CD4-positive, alpha-beta memory T cell (primary cell): ENCODE measurements at regions not wholly inside any gene's neighbourhood (a gene's known extent, or its start where the extent isn't known, plus 50 kb on each side); places are given as distances from the start of the nearest gene placed in this dataset.

ENCODE experiments used
- CTCF ChIA-PET: fragments of 350-600 bp; sonication (Branson Sonifier 250); formaldehyde crosslinking; loops from one replicate; lab custom pipeline; 2021; ENCODE audit warnings: inconsistent platforms; ENCODE audit not compliant: partially characterized antibody; lab: Charles Lee
- POLR2A ChIA-PET: fragments of 350-600 bp; sonication (Branson Sonifier 250); formaldehyde crosslinking; loops from one replicate; lab custom pipeline; 2021; ENCODE audit not compliant: partially characterized antibody; lab: Charles Lee
- DNase-seq, 5 donors: peaks; one replicate each; pipeline versions ENCODE4 v3.0.0 to v3.0.0-alpha.2; 2020 to 2022; ENCODE audit warnings: mixed read lengths in 1 of 5
- H3K27ac ChIP-seq: one replicate; pipeline ENCODE4 v1.7.0; 2013; ENCODE audit warnings: low read depth, low read length
- H3K27me3 ChIP-seq: 2 replicates; pipeline ENCODE4 v1.7.0; 2013; ENCODE audit warnings: mild to moderate bottlenecking, low read length, moderate library complexity; ENCODE audit not compliant: insufficient read depth
- H3K36me3 ChIP-seq: 2 replicates; pipeline ENCODE4 v1.7.0; 2013; ENCODE audit warnings: mild to moderate bottlenecking, low read length, moderate library complexity; ENCODE audit not compliant: insufficient read depth
- H3K4me1 ChIP-seq: 2 replicates; pipeline ENCODE4 v1.7.0; 2013; ENCODE audit warnings: mild to moderate bottlenecking, low read length, moderate library complexity; ENCODE audit not compliant: insufficient read depth
- H3K4me3 ChIP-seq, 2 donors: one replicate each; pipeline ENCODE4 v1.7.0; 2013; ENCODE audit warnings: low read length in 2 of 2, mild to moderate bottlenecking in 1 of 2
- H3K9me3 ChIP-seq, 2 donors: one replicate each; pipeline ENCODE4 v1.7.0; 2013; ENCODE audit warnings: low read length in 2 of 2, control low read depth in 1 of 2; ENCODE audit not compliant: control insufficient read depth in 1 of 2
- H3K27ac Mint-ChIP-seq, 7 donors: one replicate each; pipeline ENCODE4 v1.8.0; 2020 to 2021; ENCODE audit warnings: mixed read lengths in 7 of 7, mild to moderate bottlenecking in 6 of 7, inconsistent platforms in 3 of 7, moderate library complexity in 3 of 7
- H3K27me3 Mint-ChIP-seq, 2 donors: one replicate each; pipeline ENCODE4 v1.8.0; 2020 to 2021; ENCODE audit warnings: mixed read lengths in 2 of 2
- H3K36me3 Mint-ChIP-seq, 2 donors: one replicate each; pipeline ENCODE4 v1.8.0; 2020 to 2021; ENCODE audit warnings: mixed read lengths in 2 of 2, inconsistent platforms in 1 of 2, mild to moderate bottlenecking in 1 of 2
- H3K4me1 Mint-ChIP-seq, 4 donors: one replicate each; pipeline ENCODE4 v1.8.0; 2020 to 2021; ENCODE audit warnings: mixed read lengths in 4 of 4, mild to moderate bottlenecking in 1 of 4
- H3K4me3 Mint-ChIP-seq, 8 donors: one replicate each; pipeline ENCODE4 v1.8.0; 2020 to 2021; ENCODE audit warnings: mixed read lengths in 8 of 8, mild to moderate bottlenecking in 7 of 8, moderate library complexity in 6 of 8, inconsistent platforms in 3 of 8
- H3K9me3 Mint-ChIP-seq, 8 donors: one replicate each; pipeline ENCODE4 v1.8.0; 2020 to 2021; ENCODE audit warnings: mixed read lengths in 8 of 8, mild to moderate bottlenecking in 5 of 8, inconsistent platforms in 3 of 8, moderate library complexity in 1 of 8
- intact Hi-C: fragments of 100-400 bp; cut with micrococcal nuclease; formaldehyde crosslinking; loops from one replicate; pipeline ENCODE4 v1.15.1; 2023

- Histone ChIP-seq H3K36me3 (no peaks in the 10 kb centered on the region), H3K27me3 (no peaks in the 10 kb centered on the region), H3K4me1 (no peaks in the 10 kb centered on the region), H3K9me3 (no peaks in the 10 kb centered on the region), H3K4me3 (no peak overlapping the region), H3K27ac (no peak overlapping the region)
- ChIA-PET POLR2A (no interaction called here), CTCF (no interaction called here)
- intact Hi-C loops = no loop called here
- Mint-ChIP-seq H3K4me1 (no peaks in the 10 kb centered on the region), H3K36me3 (no peaks in the 10 kb centered on the region), H3K27me3 (no peaks in the 10 kb centered on the region), H3K27ac (no peak overlapping the region), H3K9me3 (peaks cover 0 to 8% (median 4%) of the 10 kb centered on the region in 8 donors), H3K4me3 (no peak overlapping the region)
- DNase-seq = no peak
Observed at GRCh38 chr13:86409466-86410241, 610.4 kb upstream of the SLITRK6 start.

GRCh38 chr13:86425170-86425815, 626.1 kb upstream of the SLITRK6 start:
- Histone ChIP-seq H3K27me3 (no peaks in the 10 kb centered on the region), H3K4me3 (no peak overlapping the region), H3K4me1 (no peaks in the 10 kb centered on the region), H3K36me3 (no peaks in the 10 kb centered on the region), H3K27ac (no peak overlapping the region), H3K9me3 (no peaks in the 10 kb centered on the region)
- DNase-seq = no peak
- H3K27me3 Mint-ChIP-seq = no peaks in the 10 kb centered on the region
- CTCF ChIA-PET = interaction anchor here (0.7 kb wide), 1 partner anchor 853 kb away, joined by 3 read pairs; no protein-coding TSS in a partner anchor
- POLR2A ChIA-PET = no interaction called here
- no peak overlapping the region for H3K27ac Mint-ChIP-seq
- H3K4me1 Mint-ChIP-seq = no peaks in the 10 kb centered on the region
- intact Hi-C loops = no loop called here
- H3K9me3 Mint-ChIP-seq = peaks cover 0 to 22% (median 10%) of the 10 kb centered on the region in 8 donors
- H3K4me3 Mint-ChIP-seq = no peak overlapping the region
- no peaks in the 10 kb centered on the region for H3K36me3 Mint-ChIP-seq

- POLR2A ChIA-PET = no interaction called here
Observed at GRCh38 chr13:86426437-86426836, 627.2 kb upstream of the SLITRK6 start.

DNA sequence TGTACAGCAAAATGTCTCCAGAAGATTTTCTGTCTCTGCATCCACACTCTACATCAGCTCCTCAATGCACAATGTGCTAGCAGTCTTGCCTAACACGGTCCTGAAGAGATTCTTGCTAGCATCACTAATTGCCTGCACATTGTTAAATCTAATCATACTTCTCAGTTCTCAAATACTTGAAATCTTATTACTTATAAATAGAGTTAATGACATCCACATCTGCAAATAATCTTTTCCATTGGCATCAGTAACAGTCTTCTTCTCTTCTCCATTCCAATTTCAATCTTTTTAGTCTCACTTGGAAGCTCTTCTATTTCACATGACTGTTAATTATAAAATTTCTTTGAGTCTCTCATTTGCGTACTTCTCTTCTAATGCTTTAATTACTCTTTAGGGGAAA, 630.5 kb upstream of the SLITRK6 start:
- Histone ChIP-seq H3K27ac (no peak overlapping the region), H3K27me3 (no peaks in the 10 kb centered on the region), H3K4me3 (no peak overlapping the region), H3K36me3 (no peaks in the 10 kb centered on the region), H3K9me3 (peaks cover 0 to 5% of the 10 kb centered on the region in 2 donors), H3K4me1 (no peaks in the 10 kb centered on the region)
- Mint-ChIP-seq H3K27ac (no peak overlapping the region), H3K36me3 (no peaks in the 10 kb centered on the region), H3K9me3 (peaks cover 0 to 18% (median 11%) of the 10 kb centered on the region in 8 donors), H3K27me3 (no peaks in the 10 kb centered on the region), H3K4me3 (no peak overlapping the region), H3K4me1 (no peaks in the 10 kb centered on the region)
- ChIA-PET CTCF (no interaction called here), POLR2A (no interaction called here)
- DNase-seq = no peak
- intact Hi-C loops = no loop called here

More at GRCh38 chr13:86426437-86426836, 627.2 kb upstream of the SLITRK6 start:
- Histone ChIP-seq H3K4me1 (no peaks in the 10 kb centered on the region), H3K9me3 (no peaks in the 10 kb centered on the region), H3K36me3 (no peaks in the 10 kb centered on the region), H3K4me3 (no peak overlapping the region), H3K27me3 (no peaks in the 10 kb centered on the region), H3K27ac (no peak overlapping the region)
- H3K9me3 Mint-ChIP-seq = peaks cover 0 to 14% (median 8%) of the 10 kb centered on the region in 8 donors
- intact Hi-C loops = no loop called here
- no peaks in the 10 kb centered on the region for H3K36me3 Mint-ChIP-seq
- H3K27me3 Mint-ChIP-seq = no peaks in the 10 kb centered on the region
- no peak for DNase-seq
- H3K4me3 Mint-ChIP-seq = no peak overlapping the region
- no peaks in the 10 kb centered on the region for H3K4me1 Mint-ChIP-seq
- no peak overlapping the region for H3K27ac Mint-ChIP-seq
- CTCF ChIA-PET = no interaction called here

DNA sequence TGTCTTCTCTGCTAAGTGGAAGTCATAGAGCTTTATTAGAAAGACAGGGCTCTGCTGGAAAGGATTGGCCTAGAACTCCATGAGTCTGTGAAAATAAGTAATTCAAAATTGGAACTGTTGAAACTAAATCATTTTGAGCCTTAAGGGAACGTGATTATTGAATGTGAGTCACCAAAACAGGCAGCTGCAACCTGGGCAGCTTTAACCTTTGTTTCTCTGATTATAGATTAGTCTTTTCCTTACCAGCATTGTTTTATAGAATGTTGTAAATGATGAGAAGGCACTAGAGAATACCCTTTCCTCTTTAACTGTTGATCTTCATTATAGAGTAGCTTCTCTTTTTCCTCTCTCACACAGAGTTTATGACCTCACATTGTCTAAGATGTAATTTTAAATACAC, 638.8 kb upstream of the SLITRK6 start:
- Histone ChIP-seq H3K36me3 (no peaks in the 10 kb centered on the region), H3K27me3 (no peaks in the 10 kb centered on the region), H3K4me1 (no peaks in the 10 kb centered on the region), H3K9me3 (peaks cover 0 to 6% of the 10 kb centered on the region in 2 donors), H3K4me3 (no peak overlapping the region), H3K27ac (no peak overlapping the region)
- Mint-ChIP-seq H3K36me3 (no peaks in the 10 kb centered on the region), H3K4me3 (no peak overlapping the region), H3K9me3 (peaks cover 0 to 16% (median 9%) of the 10 kb centered on the region in 8 donors), H3K4me1 (no peaks in the 10 kb centered on the region), H3K27me3 (no peaks in the 10 kb centered on the region), H3K27ac (no peak overlapping the region)
- intact Hi-C loops = no loop called here
- DNase-seq = no peak
- POLR2A ChIA-PET = no interaction called here
- CTCF ChIA-PET = no interaction called here

DNA sequence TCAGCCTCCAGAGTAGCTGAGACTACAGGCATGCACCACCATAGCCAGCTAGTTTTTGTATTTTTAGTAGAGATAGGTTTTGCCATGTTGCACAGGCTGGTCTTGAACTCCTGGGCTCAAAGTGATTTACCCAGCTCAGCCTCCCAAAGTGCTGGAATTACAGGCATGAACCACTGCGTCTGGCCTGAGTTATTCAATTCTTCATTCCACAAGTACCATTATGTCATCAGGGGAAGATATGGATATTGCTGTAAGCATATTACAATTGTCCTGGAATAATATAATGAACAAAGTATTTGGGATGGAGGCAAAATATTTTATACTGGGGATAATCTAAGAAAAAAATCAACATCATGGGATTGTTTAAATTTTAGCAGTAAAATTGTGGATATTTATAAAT, 646.0 kb upstream of the SLITRK6 start:
- H3K4me3 Mint-ChIP-seq = no peak overlapping the region
- no peak overlapping the region for H3K4me3 ChIP-seq
- CTCF ChIA-PET = no interaction called here
- peaks cover 1 to 16% (median 6%) of the 10 kb centered on the region in 8 donors for H3K9me3 Mint-ChIP-seq
- H3K4me1 ChIP-seq = no peaks in the 10 kb centered on the region
- no peaks in the 10 kb centered on the region for H3K4me1 Mint-ChIP-seq
- no peaks in the 10 kb centered on the region for H3K27me3 Mint-ChIP-seq
- POLR2A ChIA-PET = no interaction called here
- intact Hi-C loops = no loop called here
- H3K36me3 Mint-ChIP-seq = no peaks in the 10 kb centered on the region
- H3K9me3 ChIP-seq = no peaks in the 10 kb centered on the region
- DNase-seq = no peak
- H3K27me3 ChIP-seq = no peaks in the 10 kb centered on the region
- no peak overlapping the region for H3K27ac Mint-ChIP-seq
- H3K27ac ChIP-seq = no peak overlapping the region
- no peaks in the 10 kb centered on the region for H3K36me3 ChIP-seq

- no peak overlapping the region for H3K4me3 ChIP-seq
- peaks cover 1 to 16% (median 6%) of the 10 kb centered on the region in 8 donors for H3K9me3 Mint-ChIP-seq
- no peak for DNase-seq
- no peaks in the 10 kb centered on the region for H3K4me1 Mint-ChIP-seq
- no peaks in the 10 kb centered on the region for H3K4me1 ChIP-seq
- intact Hi-C loops = no loop called here
- no peak overlapping the region for H3K4me3 Mint-ChIP-seq
- no peaks in the 10 kb centered on the region for H3K36me3 ChIP-seq
- ChIA-PET CTCF (no interaction called here), POLR2A (no interaction called here)
- no peak overlapping the region for H3K27ac Mint-ChIP-seq
- H3K36me3 Mint-ChIP-seq = no peaks in the 10 kb centered on the region
- no peaks in the 10 kb centered on the region for H3K9me3 ChIP-seq
- no peak overlapping the region for H3K27ac ChIP-seq
- H3K27me3 ChIP-seq = no peaks in the 10 kb centered on the region
- no peaks in the 10 kb centered on the region for H3K27me3 Mint-ChIP-seq
Observed at GRCh38 chr13:86445672-86446071, 646.5 kb upstream of the SLITRK6 start.
